Hepatocyte (in vitro differentiated cells): ENCODE measurements at regions not wholly inside any gene's neighbourhood (a gene's known extent, or its start where the extent isn't known, plus 50 kb on each side); places are given as distances from the start of the nearest gene placed in this dataset.

ENCODE experiments used
- DNase-seq: peaks from one replicate; pipeline ENCODE4 v3.0.0-alpha.2; 2016; ENCODE audit warnings: low spot score
- H2AFZ ChIP-seq: fragments of 200-600 bp; sonication (generic); 2 replicates; pipeline ENCODE4 v1.6.0; 2016; ENCODE audit warnings: antibody characterized with exemption, mild to moderate bottlenecking
- H3K27ac ChIP-seq: fragments of 200-600 bp; sonication (generic); 2 replicates; pipeline ENCODE4 v1.5.1; 2016; ENCODE audit warnings: mild to moderate bottlenecking
- H3K27me3 ChIP-seq: fragments of 200-600 bp; sonication (generic); 2 replicates; pipeline ENCODE4 v1.6.1; 2016
- H3K36me3 ChIP-seq: fragments of 200-600 bp; sonication (generic); replicated peaks from 2 replicates; pipeline ENCODE4 v1.5.1; 2016; ENCODE audit warnings: low read depth; ENCODE audit not compliant: insufficient read depth
- H3K4me1 ChIP-seq: fragments of 200-600 bp; sonication (generic); 2 replicates; pipeline ENCODE4 v1.5.1; 2016; ENCODE audit warnings: mild to moderate bottlenecking, moderate library complexity; ENCODE audit not compliant: insufficient read depth
- H3K4me2 ChIP-seq: fragments of 200-600 bp; sonication (generic); 2 replicates; pipeline ENCODE4 v1.6.0; 2016
- H3K4me3 ChIP-seq: fragments of 200-600 bp; sonication (generic); 2 replicates; pipeline ENCODE4 v1.5.1; 2016; ENCODE audit warnings: mild to moderate bottlenecking
- H3K79me2 ChIP-seq: fragments of 200-600 bp; sonication (generic); 2 replicates; pipeline ENCODE4 v1.6.0; 2017; ENCODE audit warnings: mild to moderate bottlenecking
- H3K9me2 ChIP-seq: fragments of 200-600 bp; sonication (generic); replicated peaks from 2 replicates; pipeline ENCODE4 v1.6.0; 2017; ENCODE audit warnings: mild to moderate bottlenecking; ENCODE audit not compliant: insufficient read depth
- H3K9me3 ChIP-seq: fragments of 200-600 bp; sonication (generic); 2 replicates; pipeline ENCODE4 v1.5.1; 2016; ENCODE audit warnings: low read depth, mild to moderate bottlenecking
- H4K20me1 ChIP-seq: fragments of 200-600 bp; sonication (generic); 2 replicates; pipeline ENCODE4 v1.6.0; 2016; ENCODE audit warnings: mild to moderate bottlenecking; ENCODE audit not compliant: insufficient read depth, poor library complexity, severe bottlenecking
- CTCF ChIP-seq: fragments of 200-600 bp; sonication (generic); IDR thresholded peaks from 2 replicates; pipeline ENCODE4 v1.5.1; 2016; ENCODE audit warnings: antibody characterized with exemption, mild to moderate bottlenecking; ENCODE audit not compliant: poor library complexity
- EZH2 ChIP-seq: fragments of 200-600 bp; sonication (generic); IDR thresholded peaks from 2 replicates; pipeline ENCODE4 v1.6.1; 2016; ENCODE audit warnings: antibody characterized with exemption, mild to moderate bottlenecking, borderline replicate concordance
- EZH2phosphoT487 ChIP-seq: fragments of 200-600 bp; sonication (generic); IDR thresholded peaks from one replicate; pipeline ENCODE4 v1.6.1; 2018; ENCODE audit warnings: antibody characterized with exemption, mild to moderate bottlenecking, low read depth, moderate library complexity; ENCODE audit not compliant: unreplicated experiment, severe bottlenecking
- WGBS: methylation state at CpG from one replicate; pipeline ENCODE4 v1.1.6; 2016; ENCODE audit warnings: low lambda C conversion rate; ENCODE audit errors: missing lambda C conversion rate; 5-methylcytosine and 5-hydroxymethylcytosine counted together

- no peak for DNase-seq
- Histone ChIP-seq H3K9me3 (no peaks in the 10 kb centered on the region), H4K20me1 (no peaks in the 10 kb centered on the region), H3K4me1 (peaks cover 12% of the 10 kb centered on the region), H3K36me3 (no peaks in the 10 kb centered on the region), H3K4me2 (no peak overlapping the region), H3K27ac (no peak overlapping the region), H3K9me2 (no peaks in the 10 kb centered on the region), H3K79me2 (no peaks in the 10 kb centered on the region), H3K4me3 (no peak overlapping the region), H2AFZ (no peak overlapping the region), H3K27me3 (no peaks in the 10 kb centered on the region)
- TF ChIP-seq CTCF (no peak), EZH2 (no peak), EZH2phosphoT487 (no peak)
- 89% methylated on average over 1 of the region's 1 CpG for WGBS
Observed at GRCh38 chr10:33798754-33799153, 464.3 kb upstream of the NRP1 start.

GRCh38 chr10:33796680-33797079 is 462.2 kb upstream of the NRP1 start:
- H3K9me3 ChIP-seq, result no peaks in the 10 kb centered on the region
- H3K4me3 ChIP-seq, result no peak overlapping the region
- no peak overlapping the region for H2AFZ ChIP-seq
- no peaks in the 10 kb centered on the region for H3K27me3 ChIP-seq
- H3K4me1 ChIP-seq, result peaks cover 9% of the 10 kb centered on the region
- WGBS, result 93% methylated on average over 2 of the region's 2 CpGs
- no peaks in the 10 kb centered on the region for H3K9me2 ChIP-seq
- no peaks in the 10 kb centered on the region for H4K20me1 ChIP-seq
- H3K79me2 ChIP-seq, result no peaks in the 10 kb centered on the region
- no peak overlapping the region for H3K4me2 ChIP-seq
- DNase-seq, result no peak
- no peak for TF ChIP-seq EZH2phosphoT487
- TF ChIP-seq CTCF, result no peak
- no peak for TF ChIP-seq EZH2
- H3K27ac ChIP-seq, result no peak overlapping the region
- no peaks in the 10 kb centered on the region for H3K36me3 ChIP-seq

- TF ChIP-seq EZH2phosphoT487, result no peak
- TF ChIP-seq EZH2, result no peak
- TF ChIP-seq CTCF, result no peak
- Histone ChIP-seq H2AFZ (no peak overlapping the region), H3K36me3 (no peaks in the 10 kb centered on the region)
Observed at GRCh38 chr10:33795529-33795928, 461.1 kb upstream of the NRP1 start.

GRCh38 chr10:33794460-33794859 is 460.0 kb upstream of the NRP1 start:
- DNase-seq, result no peak
- Histone ChIP-seq H3K27me3 (no peaks in the 10 kb centered on the region), H3K9me3 (no peaks in the 10 kb centered on the region), H3K79me2 (no peaks in the 10 kb centered on the region), H3K36me3 (no peaks in the 10 kb centered on the region), H3K9me2 (no peaks in the 10 kb centered on the region), H2AFZ (no peak overlapping the region), H4K20me1 (no peaks in the 10 kb centered on the region), H3K4me2 (no peak overlapping the region), H3K4me3 (no peak overlapping the region), H3K27ac (no peak overlapping the region), H3K4me1 (peaks cover 6% of the 10 kb centered on the region)
- TF ChIP-seq EZH2 (no peak), EZH2phosphoT487 (no peak), CTCF (no peak)
- WGBS, result 65% methylated on average over 3 of the region's 3 CpGs

More at GRCh38 chr10:33795529-33795928, 461.1 kb upstream of the NRP1 start:
- Histone ChIP-seq H4K20me1 (no peaks in the 10 kb centered on the region), H3K4me1 (peaks cover 9% of the 10 kb centered on the region), H3K4me3 (no peak overlapping the region), H3K4me2 (no peak overlapping the region), H3K9me3 (no peaks in the 10 kb centered on the region), H3K27me3 (no peaks in the 10 kb centered on the region), H3K9me2 (no peaks in the 10 kb centered on the region), H3K79me2 (no peaks in the 10 kb centered on the region), H3K27ac (no peak overlapping the region)
- DNase-seq, result no peak
